RPMI7951 (cell line): ENCODE measurements at regions not wholly inside any gene's neighbourhood (a gene's known extent, or its start where the extent isn't known, plus 50 kb on each side); places are given as distances from the start of the nearest gene placed in this dataset.
"Not testable (repeated sequence)": the region's sequence is repeated elsewhere in the genome, so short reads cannot be mapped to it uniquely, and the experiment has no call there.

Experiments
- DNase-seq: peaks from one replicate; pipeline ENCODE4 v3.0.0-alpha.2; 2012; ENCODE audit warnings: low read depth

GRCh38 chrX:134045372-134045771 is 60.0 kb upstream of the GPC3 start:
- DNase-seq = not testable (repeated sequence)

DNA sequence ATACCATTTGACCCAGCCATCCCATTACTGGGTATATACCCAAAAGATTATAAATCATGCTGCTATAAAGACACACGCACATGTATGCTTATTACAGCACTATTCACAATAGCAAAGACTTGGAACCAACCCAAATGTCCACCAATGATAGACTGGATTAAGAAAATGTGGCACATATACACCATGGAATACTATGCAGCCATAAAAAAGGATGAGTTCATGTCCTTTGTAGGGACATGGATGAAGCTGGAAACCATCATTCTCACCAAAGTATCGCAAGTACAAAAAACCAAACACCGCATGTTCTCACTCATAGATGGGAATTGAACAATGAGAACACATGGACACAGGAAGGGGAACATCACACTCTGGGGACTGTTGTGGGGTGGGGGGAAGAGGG is 81.7 kb upstream of the GPC3 start:
- DNase-seq = not testable (repeated sequence)

- DNase-seq = not testable (repeated sequence)
These were observed 86.5 kb upstream of the GPC3 start for GRCh38 chrX:134071899-134072298.

DNA sequence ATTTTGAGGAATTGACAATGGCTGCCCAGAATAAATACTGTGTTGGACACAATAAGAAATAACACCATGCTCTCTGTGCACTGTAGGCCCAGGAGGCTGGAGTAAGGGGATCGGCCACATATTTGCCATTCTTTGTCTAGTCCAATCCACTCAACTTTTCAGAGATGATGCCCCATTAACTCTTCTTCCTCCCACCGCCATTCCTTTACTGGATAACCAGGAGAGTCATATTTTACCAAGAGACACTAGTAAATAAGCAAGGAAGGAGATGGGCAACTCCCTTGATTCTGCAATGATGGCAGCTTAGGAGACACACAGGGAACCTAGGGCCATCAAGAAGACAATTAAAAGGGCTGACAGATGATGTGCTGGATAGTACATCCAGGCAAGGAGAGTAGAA is 87.9 kb upstream of the GPC3 start:
- no peak for DNase-seq

- DNase-seq = no peak
These were observed 88.8 kb upstream of the GPC3 start for GRCh38 chrX:134074151-134074550.

DNA sequence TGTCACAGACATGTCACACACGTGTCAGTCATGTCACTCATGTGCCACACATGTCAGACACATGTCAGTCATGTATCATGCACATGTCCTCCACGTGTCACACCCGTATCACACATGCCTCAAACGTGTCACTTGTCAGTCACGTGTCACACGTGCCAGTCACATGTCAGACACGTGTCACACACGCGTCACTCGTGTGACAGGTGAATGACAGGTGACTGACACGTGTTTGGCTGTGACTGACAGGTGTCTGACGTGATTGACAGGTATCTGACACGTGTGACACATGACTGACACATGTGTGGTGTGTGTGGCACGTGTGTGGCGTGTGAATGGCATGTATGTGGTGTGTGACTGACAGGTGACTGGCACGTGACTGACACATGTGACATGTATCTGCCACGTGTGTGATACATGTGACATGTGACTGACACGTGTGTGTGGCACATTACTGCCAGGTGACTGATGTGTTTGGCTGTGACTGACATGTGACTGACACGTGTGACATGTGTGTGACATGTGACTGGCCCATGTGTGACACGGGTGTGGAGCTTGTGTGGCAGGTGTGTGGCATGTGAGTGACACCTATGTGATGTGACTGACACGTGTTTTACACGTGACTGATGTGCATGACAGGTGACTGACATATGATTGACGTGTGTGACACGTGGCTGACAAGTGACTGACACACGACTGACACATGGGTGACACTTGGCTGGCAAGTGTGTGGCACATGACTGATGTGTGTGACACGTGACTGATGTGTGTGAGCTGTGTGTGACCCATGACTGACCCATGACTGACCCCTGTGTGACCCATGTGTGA is 90.7 kb upstream of the GPC3 start:
- DNase-seq = no peak

DNA sequence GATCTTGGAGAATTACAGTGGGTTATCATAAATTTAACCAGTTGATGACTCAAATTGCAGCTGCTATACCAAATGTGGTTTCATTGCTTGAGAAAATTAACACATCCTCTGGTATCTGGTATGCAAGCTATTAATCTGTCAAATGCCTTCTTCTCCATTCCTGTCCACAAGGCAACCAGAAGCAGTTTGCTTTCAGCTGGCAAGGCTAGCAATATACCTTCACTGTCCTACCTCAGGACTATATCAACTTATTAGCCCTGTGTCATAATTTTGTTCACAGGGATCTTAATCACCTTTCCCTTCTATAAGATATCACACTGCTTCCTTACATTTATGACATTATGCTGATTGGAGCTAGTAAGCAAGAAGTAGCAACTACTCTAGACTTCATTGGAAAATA is 110.0 kb upstream of the GPC3 start:
- no peak for DNase-seq

GRCh38 chrX:134101636-134102035 is 116.2 kb upstream of the GPC3 start:
- no peak for DNase-seq

GRCh38 chrX:134115270-134115669 is 121.7 kb upstream of the CCDC160 start:
- no peak for DNase-seq

- no peak for DNase-seq
These were observed 99.6 kb upstream of the CCDC160 start for GRCh38 chrX:134137341-134137740.

GRCh38 chrX:134139090-134139489 is 97.9 kb upstream of the CCDC160 start:
- DNase-seq = no peak

GRCh38 chrX:134144231-134144630 is 92.8 kb upstream of the CCDC160 start:
- DNase-seq = no peak

DNA sequence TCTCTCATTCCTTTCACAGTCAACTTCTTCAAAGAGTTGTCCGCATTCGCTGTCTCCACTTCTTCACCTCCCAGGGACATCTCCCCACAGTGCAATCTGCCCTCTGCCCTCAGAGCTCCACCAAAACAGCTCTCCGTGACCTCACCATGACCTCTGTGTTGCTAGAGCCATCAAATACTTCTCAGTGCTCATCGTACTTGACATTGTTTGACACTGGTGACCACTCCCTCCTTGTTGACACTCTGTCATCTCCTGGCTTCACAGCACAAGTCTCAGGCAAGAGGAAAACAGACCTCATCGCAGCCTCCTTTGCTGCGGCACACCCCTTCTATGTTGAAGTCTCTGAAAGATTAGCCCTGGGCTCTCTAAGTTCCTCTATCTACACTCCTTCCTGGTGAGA is 90.5 kb upstream of the CCDC160 start:
- DNase-seq = no peak

DNA sequence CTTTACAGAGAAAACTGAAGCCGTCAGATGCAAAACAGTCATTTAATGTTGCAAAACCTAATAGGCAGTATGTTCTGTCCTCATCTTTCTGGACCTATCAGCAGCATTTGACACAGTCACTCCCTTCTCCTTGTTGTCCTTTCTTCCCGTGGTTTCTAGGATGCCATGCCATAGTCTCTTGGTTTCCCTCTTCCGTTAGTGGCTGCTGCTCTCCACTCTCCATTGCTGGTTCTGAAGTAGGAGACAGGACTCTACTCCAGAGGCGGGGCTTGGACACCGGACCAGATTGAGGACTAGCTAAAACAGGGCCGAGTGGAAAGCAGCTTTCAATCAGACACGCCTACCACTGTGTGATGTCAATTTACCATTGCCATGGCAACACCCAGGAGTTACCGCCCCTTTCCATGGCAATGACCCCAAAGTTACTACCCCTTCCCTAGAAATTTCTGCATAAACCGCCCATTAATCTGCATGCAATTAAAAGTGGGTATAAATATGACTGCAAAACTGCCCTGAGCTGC is 88.8 kb upstream of the CCDC160 start:
- no peak for DNase-seq

DNA sequence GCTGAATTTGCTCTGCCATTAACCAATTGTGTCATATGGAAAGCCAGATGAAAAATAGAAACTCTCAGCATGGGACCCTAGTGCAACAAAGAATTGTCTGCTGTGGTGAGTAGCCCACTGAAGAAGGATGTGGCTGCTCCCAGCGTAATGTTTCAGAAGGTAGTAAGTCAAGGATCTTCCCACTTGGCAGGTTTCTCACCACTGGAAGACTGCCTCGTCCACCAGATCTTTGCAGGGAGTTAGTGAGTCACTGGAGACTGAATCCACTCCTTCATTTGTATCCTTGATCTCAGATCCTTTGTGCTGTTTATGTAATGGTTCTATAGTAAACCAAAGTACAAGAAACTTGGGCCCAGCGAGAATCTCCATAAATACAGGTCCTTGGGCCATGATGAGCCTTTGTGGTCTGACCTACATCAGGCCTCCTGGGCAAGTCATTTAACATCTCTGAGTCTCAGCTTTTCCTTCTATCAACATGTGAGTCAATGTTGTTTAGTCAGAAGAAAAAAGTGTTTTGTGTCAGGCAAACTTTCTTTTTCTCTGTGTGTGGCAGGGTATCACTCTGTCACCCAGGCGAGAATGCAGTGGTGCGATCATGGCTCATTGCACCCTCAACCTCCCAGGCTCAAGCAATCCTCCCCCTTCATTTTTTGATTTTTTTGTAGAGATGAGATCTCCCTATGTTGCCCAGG is 78.0 kb upstream of the CCDC160 start:
- no peak for DNase-seq

DNA sequence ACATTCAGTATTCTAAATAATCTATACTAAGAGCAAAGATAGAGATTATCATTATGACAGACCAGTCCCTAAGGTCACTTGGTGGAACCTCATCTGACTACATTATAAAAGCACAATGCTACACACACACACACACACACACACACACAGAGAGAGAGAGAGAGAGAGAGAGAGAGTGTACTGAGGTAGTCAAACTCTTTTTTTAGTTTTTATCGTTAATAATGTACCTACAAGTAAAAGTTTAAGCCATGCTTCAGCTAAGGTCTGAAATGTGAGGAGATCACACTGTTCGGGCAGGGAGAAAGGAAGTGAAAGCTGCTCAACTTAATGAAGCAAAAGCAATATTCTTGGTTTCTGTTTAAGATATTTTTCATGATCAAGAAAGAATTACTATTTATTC is 75.8 kb upstream of the CCDC160 start:
- no peak for DNase-seq

DNA sequence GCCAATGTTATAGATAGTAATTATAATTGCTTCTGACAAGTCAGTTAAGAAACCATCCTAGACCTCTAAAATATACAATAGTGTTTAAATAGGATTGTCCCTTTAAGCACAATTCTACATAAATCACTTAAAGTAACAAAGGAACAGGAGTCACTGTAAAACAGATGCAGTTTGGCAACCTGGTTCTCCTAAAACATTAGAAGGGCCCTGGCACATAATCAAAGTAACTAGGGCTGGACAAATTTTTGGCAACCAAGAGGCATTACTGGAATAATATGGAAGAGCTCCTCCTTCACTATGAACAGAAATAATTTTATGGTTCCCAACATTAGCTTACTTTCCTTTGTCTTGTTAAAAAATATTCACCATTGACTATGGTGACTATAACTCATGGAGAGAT is 75.0 kb upstream of the CCDC160 start:
- no peak for DNase-seq

GRCh38 chrX:134163836-134164235 is 73.1 kb upstream of the CCDC160 start:
- DNase-seq = no peak

- no peak for DNase-seq
These were observed 69.3 kb upstream of the CCDC160 start for GRCh38 chrX:134167591-134168203.

DNA sequence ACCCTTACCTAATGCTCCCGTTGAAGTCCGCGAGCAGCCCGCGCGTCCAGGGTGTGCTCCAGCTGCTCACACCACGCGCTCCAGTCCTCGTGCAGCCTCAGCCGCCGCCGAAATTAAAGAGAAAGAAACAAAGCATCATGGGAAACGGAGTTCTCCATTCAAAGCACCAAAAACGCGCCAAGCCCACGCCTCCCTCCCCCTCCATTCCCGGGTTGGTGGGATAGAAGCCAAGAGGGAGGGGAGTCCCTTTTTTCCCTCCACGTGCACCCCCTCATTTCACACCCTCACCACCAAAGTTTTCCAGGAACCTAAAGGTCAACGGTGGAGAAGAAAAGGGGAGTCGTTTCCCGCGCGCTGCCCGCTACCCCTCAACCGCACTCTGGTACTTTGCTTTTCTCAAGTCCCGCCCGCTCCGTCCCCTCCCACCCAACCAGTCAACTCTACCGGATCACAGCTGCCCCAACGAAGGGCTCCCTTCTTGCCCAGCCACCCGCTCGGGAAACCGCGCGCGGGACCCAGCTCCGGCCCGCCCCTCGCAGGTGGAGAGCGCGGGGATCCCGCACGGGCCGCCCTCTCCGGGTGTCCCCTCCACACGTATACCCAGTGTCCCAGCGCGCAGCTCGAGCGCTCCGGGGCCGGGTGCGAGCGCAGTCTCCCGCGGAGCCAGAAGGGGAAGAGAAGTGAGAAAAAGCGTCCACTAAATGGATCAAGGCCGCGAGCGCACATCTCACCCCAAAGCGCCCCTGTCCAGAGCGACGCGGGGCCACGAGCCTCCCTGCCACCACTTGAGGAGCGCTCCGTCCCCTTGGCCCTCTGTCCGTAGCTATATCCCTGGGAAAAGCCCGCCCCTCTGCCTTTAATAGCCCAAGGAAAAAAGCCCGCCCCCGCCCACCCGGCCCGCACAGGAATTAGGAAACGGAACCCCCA is 65.1 kb upstream of the CCDC160 start:
- DNase-seq = no peak

GRCh38 chrX:134172588-134173259 is 64.3 kb upstream of the CCDC160 start:
- DNase-seq = no peak
